HG03025 (cell line): ENCODE measurements at regions not wholly inside any gene's neighbourhood (a gene's known extent, or its start where the extent isn't known, plus 50 kb on each side); places are given as distances from the start of the nearest gene placed in this dataset.

Experiments
- ATAC-seq: cut with Tn5 transposase; IDR thresholded peaks from one replicate; pipeline ENCODE4 v1.9.1; 2021; ENCODE audit warnings: mild to moderate bottlenecking, moderate library complexity; ENCODE audit not compliant: unreplicated experiment, low FRiP score

DNA sequence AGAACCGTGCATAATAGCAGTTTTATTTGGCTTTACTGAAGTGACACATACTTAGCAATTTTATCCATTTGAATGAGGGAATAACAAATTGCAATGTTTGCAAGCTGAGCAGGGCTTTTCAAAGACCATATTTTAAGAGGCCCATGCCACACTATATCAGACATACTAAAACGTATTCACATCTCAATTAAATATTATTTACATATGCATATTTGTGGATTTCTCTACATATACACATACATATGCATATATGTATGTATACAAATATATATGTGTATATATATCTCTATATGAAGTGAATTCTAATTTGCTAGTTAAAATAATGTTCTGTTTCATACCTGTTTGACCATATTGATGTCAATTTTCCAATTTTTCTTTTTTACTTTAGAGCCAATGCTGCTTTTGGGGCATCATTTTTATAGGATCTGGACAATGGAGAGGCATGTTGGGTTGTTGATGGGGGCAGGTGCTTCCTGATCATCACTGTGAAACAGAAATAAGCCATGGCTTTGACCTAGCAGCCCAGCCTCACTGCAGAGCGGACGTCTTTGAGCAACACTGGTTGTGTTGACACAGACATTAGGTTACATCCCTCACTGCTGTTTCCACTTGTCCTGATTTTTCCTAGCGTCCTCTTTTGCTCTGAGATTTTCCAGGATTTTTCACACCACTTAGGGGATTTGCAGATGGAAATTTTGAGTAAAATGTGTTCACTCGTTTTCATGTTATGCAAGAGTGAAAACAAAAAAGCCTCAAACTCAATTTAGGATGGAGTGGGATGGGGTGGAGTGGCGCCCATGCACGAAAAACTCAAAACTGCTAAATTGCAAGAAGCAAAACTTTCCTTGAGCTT is 56.9 kb downstream of the RDH14 start:
- no peak for ATAC-seq

DNA sequence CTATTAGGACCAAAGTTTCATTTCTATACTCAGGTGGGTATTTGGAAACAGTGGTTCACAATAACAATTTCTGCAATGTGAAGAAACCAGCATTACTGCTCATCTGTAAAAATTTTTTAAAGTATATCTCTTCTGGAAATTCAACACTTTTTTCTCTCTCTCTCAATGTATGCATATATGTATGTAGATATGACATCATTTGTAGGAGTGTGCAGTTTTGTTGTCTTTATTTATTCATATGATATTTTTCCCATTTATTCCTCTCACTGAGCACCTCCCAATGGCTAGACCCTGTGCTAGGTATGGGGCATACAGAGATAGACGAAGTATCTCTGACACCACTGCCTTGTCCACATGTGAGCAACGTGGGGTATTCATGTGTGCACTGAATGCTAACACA is 58.3 kb downstream of the RDH14 start:
- no peak for ATAC-seq

DNA sequence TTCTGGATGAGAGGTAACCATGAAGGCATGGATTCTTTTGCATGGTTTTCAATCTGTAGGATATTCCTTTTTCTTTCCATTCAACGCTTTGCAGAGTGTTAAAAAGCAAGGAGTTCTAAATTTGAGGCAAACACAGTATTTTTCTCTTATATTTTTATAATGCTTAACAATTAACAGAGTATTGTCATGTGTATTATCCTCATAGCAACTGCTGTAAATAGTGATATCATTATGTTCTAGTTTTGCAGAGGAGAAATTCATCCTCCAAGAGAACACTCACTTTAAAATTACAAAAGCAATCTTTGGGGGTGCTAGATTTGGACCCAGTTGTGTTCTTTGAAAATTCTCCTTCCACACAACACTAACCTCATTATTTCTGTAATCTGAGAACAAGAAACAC is 58.7 kb downstream of the RDH14 start:
- no peak for ATAC-seq

DNA sequence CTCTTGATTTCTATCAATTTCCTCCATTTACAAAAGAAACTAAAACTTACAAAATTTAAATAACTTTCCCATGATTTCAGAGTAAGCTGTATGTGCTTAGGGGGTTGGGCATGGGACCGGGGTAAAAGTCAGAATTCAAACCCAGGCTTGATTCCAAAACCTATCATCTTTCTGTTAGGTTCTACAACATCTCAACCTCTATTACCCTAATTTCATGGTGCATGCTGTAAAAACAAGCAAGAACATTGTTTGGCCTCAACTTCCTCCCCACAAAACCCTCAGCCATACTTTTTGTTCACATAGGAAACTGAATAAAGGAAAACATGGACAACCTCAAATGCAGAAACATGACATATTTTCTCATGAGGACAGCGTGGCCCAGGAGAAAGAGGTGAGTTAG is 59.3 kb downstream of the RDH14 start:
- ATAC-seq = no peak

DNA sequence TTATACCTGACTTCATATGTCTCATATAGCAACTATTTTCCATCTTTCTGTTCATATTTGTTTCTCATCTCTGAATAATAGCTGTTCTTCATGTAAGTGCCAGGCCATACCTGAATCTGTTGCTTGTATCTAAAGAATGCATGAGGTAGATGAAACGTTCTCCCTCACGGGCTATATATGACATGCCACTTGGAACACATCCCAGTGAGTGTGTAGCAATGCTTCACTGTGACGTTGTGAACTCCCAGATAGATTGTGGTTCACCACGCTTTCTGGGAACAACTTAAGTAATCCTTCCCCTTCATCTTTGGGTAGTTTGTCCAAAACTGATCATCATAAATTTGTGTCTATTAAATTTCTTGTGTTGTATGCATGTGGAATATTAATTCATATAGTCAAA is 60.1 kb downstream of the RDH14 start:
- ATAC-seq = no peak

DNA sequence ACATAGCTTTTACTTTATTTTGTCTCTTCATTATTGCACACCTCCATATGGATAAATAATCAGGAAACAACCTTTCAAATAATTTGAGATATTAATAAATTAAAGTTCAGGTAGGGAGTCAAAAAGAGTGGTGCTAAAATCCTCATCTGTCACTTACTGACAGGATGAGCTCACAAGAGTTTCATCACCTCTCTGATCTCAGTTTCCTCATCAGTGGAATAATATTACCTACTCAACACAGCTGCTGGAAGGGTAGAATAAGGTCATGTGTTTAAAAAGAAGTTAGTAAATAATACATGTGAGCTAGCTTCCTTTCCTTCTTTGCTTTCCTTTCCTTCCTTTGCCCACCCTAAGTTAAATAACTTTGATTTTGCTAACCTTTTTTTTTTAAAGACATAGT is 61.9 kb downstream of the RDH14 start:
- ATAC-seq = no peak

DNA sequence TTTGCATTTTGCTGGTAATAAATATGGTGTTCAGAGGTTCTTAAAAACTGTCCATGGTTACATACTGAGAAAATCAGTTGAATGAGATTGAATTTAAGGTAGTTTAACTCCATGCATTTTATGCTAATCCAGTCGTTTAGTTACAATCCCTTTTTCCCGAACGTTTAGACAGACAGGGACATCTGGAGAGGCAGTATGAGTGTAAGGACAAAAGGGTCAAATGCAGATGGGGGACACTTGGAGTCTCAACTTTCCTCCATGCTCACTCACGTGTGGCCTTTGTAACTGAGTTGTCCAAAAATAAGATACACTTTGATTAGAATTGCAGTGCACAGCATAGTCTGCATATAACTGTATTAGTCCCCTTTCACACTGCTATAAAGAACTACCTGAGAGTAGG is 63.9 kb downstream of the RDH14 start:
- no peak for ATAC-seq

DNA sequence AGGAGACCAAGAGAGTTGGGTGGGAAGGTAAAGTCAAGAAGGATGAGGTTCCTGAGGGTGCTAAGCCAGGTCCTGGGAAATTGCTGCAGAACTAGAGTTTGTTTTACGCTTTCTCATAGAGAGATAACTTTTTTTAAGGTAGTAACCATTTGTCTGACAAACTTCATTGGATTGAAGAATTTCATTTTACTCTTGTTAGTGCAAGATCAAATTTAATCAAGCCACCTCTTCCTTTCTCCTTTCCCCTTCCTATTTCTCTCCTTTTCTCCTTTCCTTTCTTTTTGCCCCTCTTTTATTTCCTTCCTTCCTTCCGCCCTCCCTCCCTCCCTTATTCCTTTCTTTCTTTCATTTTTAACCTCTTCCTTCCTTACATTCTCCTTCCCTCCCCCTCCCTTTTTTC is 65.4 kb downstream of the RDH14 start:
- ATAC-seq = no peak

DNA sequence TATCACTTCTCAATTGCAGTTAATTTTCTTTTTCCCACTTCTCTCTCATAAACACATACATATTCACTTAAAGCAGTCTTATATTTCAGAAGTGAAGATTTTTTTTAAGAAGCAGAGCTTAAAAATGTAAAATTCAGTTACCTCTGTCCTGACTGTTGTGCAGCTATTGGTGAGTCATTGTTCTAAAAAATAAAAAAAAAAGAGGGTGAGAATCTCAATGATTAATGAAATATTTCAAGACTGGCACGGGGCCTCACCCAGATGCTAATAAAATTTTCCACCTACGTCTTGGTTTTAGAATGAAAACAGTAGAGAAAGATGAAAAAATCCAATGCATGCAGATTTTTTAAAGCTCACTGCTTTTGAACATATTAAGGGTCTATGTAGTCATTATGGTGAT is 67.7 kb downstream of the RDH14 start:
- no peak for ATAC-seq

DNA sequence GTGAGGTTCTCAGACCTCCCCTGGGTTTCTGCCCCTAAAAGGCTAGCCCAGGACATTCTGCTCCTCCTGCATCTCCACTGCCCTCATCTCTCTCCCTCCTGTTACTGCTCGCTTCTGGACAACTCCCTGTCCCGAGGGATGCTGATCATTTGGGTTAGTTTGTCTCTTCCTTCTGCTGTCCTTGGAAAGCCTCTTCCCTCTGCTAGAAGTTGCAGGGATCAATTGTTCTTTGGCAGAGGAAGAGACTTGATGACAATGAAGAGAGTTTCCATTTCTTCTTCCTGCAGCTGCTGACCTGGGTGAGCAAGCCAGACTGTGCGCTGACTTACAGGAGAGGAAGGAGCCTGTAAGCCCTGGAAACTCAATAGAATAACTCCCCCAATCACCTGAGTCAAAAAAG is 68.9 kb downstream of the RDH14 start:
- ATAC-seq = no peak

DNA sequence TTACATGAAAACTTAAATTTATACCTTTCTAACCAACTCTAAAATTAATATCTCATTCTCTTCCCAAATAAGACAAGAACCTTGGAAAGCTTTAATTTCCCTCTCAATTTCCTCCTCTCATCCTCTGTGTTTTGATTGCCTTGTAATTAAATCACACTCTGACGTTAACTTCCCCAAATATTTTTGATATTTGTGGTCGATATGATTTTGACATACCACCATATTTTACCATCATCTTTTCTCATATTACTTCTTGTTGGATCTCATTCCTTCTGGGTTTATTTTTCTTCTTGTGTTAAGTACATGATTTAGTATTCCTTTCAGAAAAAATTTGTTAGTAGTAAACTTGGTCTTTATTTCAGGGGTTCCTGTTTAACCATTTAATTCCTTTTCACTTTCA is 69.6 kb downstream of the RDH14 start:
- no peak for ATAC-seq

DNA sequence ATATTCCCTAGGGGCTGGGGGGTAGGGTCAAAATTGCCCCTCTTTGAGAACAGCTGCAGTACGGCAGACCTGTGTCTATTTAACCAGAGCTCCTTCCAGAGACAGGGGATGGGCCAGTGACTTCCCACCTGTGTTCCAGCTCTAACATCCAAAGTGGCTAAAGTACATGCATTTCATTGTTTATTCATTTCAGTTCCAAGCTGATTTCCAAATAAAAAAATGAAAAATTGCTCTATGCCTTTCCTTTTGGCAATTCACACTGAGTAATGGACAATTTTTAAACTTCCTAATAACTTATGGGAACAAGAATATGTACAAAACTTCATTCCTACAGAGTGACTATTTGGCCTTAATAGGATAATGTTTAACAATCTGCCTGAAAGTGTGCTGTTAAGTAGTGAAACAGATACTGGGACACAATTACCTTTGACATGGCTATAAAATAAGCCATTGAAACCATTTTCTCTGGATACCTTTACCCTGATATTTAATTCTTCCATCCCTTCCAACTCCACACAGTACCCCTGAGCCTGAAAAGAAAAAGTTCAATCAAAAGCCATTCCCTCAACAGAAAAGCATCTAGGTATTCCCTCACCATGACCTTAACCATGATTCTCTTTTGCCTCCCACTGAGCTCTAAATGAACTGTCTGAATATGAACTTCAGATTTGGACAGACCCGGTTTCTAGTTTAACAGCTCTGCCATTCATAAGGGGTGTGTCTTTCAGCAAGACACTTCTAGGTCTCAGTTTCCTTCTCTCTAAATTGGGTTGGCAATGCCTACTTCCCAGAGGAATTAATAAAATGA is 73.1 kb downstream of the RDH14 start:
- no peak for ATAC-seq

DNA sequence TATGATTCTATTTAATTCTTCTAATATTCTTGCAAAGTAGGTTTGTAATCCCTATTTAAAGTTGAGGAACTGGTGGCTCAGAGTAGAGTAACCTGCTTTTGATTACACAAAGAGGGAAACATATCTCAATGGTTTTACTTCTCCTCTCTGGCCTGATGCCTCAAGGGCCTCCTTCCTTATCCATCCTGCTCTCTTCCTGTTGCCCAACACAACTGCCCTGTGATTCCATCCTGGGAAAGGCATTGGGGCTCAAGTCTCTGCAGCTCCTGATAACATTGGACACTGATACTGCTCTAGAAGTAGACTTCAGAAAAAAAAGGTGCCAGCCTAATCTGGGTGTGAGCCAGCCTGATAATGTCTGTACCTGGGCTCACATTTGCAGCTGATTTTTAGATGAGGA is 75.8 kb downstream of the RDH14 start:
- ATAC-seq = no peak

DNA sequence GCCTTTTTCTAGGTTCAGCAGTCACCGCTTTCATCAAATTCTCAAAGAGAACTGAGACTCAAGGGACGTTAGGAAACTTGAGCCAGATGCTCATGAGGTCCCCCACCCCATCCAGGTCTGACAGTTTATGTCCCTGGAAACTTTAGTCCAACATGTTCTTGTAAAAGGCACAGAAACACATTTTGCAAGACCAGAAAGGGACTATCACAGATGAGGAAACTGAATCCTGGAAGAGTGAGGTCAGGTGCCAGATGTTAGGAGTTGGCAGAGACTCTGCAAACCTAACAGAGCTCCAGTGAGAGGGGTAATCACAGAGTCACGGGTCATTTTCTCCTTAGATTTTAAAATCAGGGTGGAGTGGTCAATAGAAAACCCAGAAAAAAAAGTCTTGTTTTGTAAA is 76.6 kb downstream of the RDH14 start:
- no peak for ATAC-seq

DNA sequence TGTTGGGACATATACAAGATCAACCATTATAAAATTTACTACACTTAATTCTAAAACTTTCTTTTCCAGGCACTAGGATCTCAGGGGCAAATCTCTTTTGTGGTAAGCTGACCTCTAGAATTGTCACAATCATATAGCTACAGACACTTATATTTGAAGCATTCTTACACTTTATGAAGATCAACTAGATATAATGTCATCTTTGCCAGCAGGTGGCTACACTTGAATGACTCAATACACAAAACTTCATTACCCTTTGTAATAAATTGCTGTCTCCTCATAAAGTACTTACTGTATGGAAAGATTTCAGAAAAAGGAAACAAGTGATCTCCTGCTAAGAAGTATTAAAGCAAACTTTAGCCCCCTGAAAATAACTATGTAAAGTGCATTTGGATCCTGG is 77.8 kb downstream of the RDH14 start:
- ATAC-seq = no peak

DNA sequence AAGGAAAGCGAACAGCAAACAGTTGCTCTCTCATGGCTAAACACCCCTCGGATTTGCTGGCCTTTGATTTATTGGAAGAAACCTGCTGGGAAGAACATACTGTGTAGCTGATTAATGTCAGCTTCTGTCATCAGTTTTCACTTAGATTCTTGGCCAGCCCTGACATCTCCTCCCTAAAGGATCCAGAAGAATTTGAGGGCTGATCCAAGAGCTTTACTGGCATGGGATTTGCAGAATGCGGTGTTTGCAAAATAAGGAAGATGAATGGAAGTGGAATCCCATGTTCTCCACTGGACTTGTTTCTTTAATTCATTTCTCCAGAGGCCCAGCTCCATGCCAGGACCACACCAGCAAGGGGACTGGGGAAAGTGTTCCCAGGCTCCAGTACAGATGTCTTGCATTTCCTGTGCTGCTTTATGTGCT is 80.5 kb downstream of the RDH14 start:
- ATAC-seq = no peak

DNA sequence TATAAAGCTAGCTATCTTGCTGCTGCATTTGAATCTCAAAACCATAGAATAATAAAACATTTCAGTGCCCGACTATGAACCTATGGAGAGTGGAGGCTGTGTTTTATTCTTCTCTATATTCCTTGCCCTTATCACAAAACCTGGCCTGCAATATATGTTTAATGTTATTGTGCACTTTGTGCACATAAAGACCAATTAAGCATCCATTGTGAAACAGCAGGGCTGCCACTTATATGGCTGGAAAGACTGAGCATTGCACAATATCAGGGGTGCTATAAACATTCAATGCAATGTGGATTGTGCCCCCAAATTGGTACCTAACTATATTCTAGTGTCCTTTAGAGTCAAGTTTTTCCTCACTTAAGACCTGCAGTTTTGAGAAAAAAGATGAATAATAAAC is 83.2 kb downstream of the RDH14 start:
- ATAC-seq = no peak

DNA sequence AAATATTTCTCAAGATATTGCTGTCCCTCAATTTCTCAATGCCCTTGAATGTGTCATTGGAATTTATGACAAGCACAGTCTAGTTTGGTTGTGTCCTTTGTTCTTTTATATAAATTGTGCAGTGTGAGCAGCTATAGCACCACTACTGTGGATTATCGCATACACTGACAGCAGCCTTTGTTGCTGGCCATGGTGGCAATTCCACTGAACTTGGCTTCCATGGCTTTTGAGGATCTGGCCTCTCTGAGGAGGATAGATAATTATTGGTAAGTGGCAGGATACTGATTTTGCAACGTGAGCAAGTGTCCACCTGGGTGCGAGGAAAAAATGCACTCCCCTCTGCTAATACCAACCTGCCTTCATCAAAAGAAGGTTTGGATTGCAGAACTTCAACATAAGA is 84.0 kb downstream of the RDH14 start:
- no peak for ATAC-seq

DNA sequence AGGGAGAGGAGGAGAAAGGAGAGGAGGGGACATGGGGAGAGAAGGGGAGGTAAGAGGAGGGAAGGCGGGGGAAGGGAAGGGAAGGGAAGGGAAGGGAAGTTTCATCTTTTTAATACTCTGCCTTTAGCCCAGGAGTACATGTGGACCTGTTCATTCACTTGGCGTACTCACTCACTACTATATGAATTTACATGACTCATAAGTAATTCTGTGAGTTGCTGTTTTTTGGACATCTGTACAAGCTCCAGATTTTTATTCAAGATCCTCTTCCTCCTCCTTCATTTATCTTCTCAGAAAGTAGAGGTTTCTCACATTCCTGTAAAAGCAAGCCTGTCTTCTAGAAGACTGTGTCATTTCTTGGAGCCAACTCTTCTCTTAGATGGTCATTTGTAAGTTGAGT is 84.6 kb downstream of the RDH14 start:
- ATAC-seq = no peak

DNA sequence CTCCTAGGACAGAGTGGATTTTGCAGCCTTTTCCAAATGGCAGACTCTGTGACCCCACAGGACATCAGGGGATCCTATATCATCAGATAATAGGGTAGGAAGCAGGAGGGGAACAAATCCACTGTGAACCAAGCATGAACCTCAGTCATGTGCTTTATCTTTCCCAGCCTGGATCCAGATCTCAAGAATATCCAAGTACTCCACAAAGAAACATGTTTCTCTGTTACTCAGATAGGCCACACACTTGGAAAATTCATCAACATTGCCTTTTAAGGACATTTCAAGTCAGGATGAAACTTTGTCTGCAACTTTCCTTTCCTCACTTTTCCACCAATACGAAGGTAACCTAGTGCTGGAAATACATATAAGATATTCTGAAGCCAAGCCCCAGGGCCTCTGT is 85.8 kb downstream of the RDH14 start:
- no peak for ATAC-seq

DNA sequence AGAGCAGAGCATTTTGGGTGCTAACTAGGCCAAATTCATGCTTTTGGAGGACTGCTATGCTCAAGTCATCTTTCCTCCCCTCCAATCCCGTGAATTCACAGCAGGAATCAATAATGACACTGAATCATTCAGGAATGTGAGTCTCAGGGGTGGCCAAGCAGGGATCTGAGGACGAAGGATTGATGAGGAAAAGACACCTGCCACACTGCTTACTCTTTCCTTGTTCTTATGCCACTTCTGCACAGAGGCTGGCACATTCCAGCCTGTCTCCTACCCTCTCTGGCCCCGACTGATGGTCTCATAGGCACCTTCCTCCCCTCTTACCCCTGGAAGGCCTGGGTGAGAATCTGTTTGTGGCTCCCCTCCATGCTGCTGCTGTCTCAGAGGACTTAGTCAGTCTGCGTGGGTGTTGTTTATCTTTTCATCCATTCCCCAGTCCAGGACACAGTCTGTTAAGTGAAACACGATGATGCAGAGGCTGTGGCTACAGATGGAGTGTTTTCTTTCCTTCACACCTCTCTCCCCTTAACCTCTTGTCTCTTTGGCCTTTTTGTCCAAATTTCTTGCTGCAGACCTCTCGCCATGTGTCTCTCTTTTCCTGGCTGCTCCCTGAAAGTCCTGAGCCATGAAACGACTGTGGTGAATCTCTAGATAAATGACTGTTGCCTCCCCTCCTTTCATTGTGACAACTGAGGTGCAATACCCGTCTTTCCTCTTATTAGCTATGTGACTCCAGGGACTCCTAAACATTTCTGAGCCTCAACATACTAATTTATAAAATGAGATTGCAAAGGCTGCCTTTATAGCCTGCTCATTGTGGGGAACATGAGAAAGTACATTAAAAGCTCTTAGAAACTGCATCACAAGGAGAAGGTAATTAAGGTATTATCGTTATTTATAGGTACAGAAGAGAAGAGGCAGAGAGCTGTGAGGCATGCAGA is 86.9 kb downstream of the RDH14 start:
- ATAC-seq = no peak
